ENCODE measurements at regions not wholly inside any gene's neighbourhood (a gene's known extent, or its start where the extent isn't known, plus 50 kb on each side); places are given as distances from the start of the nearest gene placed in this dataset.
"Not testable (repeated sequence)": the region's sequence is repeated elsewhere in the genome, so short reads cannot be mapped to it uniquely, and the experiment has no call there.

DNA sequence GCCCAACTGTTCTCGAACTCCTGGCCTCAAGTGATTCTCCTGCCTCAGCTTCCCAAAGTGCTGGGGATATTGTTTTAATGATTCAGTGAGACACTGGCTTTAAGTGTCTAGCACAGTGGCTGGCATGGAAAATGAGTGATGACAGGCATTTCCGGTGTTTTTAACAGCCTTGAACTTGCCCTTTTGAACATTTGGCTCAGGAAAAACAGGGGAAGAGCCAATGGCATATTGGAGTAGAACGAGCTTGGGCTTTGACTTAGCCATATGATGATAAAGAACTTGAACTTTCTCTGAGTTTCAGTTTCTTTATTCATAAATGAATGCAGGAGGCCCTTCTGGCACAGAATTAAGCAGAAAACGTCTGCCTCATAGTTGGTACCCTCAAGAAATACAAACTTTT, 145.0 kb upstream of the HS3ST4 start:
- DNase-seq (ENCODE audit: low read depth) (no peak), FAIRE-seq (no peak)
- Histone ChIP-seq H3K27me3 (ENCODE audit: control insufficient read depth, insufficient read depth, low read length) (no peaks in the 10 kb centered on the region), H3K36me3 (ENCODE audit: control insufficient read depth, insufficient read depth, low read length) (no peaks in the 10 kb centered on the region), H3K4me3 (ENCODE audit: low read depth, low read length) (no peak overlapping the region)
- TF ChIP-seq, protein P1, sequence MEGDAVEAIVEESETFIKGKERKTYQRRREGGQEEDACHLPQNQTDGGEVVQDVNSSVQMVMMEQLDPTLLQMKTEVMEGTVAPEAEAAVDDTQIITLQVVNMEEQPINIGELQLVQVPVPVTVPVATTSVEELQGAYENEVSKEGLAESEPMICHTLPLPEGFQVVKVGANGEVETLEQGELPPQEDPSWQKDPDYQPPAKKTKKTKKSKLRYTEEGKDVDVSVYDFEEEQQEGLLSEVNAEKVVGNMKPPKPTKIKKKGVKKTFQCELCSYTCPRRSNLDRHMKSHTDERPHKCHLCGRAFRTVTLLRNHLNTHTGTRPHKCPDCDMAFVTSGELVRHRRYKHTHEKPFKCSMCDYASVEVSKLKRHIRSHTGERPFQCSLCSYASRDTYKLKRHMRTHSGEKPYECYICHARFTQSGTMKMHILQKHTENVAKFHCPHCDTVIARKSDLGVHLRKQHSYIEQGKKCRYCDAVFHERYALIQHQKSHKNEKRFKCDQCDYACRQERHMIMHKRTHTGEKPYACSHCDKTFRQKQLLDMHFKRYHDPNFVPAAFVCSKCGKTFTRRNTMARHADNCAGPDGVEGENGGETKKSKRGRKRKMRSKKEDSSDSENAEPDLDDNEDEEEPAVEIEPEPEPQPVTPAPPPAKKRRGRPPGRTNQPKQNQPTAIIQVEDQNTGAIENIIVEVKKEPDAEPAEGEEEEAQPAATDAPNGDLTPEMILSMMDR (IDR thresholded peaks at IDR 0.05; ENCODE audit: insufficient read depth, low read length, severe bottlenecking), result no peak

DNA sequence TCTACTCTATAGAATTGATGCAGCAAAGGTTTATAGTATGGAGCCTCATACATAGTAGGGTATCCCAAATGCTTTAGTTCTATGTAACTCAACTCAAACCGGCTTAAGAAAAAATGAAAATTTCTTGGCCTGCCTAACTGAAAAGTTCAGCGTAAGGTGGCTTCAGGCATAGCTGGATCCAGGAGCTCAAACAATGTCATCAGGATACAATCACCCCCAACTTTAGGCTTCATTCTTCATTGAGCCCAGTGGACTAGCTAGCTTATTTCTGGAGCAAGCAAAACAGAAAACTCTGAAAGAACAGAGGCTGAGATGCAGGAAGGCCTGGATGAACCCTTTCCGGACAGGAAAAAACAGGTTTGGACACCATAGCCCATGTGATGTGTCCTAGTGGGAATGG, 147.5 kb upstream of the HS3ST4 start:
- TF ChIP-seq, protein P1 (IDR thresholded peaks at IDR 0.05; ENCODE audit: insufficient read depth, low read length, severe bottlenecking), result no peak
- no peaks in the 10 kb centered on the region for H3K27me3 ChIP-seq (ENCODE audit: control insufficient read depth, insufficient read depth, low read length)
- H3K4me3 ChIP-seq (ENCODE audit: low read depth, low read length), result no peak overlapping the region
- FAIRE-seq (no peak), DNase-seq (ENCODE audit: low read depth) (no peak)
- no peaks in the 10 kb centered on the region for H3K36me3 ChIP-seq (ENCODE audit: control insufficient read depth, insufficient read depth, low read length)

DNA sequence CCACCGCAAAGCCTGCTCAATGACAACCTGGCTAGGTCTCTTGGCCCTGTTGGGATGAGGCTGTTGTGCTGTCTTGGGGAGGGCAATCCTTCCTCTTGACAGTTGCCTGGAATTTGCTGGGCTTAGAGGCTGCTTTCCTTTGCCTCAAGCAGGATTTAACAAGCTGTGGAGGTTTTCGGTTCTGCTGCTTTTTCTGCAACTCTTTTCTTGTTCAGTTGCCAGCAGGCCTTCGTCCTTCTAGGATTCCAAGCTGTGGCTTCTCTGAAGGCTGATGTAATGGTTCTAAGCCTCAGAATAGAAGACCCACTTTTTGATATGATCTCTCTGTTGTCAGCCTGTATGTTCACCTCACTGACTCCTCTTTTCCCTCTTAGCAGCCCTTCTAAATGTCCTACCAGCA, 149.5 kb upstream of the HS3ST4 start:
- Histone ChIP-seq H3K36me3 (ENCODE audit: control insufficient read depth, insufficient read depth, low read length) (no peaks in the 10 kb centered on the region), H3K27me3 (ENCODE audit: control insufficient read depth, insufficient read depth, low read length) (no peaks in the 10 kb centered on the region), H3K4me3 (ENCODE audit: low read depth, low read length) (no peak overlapping the region)
- DNase-seq (ENCODE audit: low read depth) (no peak), FAIRE-seq (no peak)
- TF ChIP-seq, protein P1 (IDR thresholded peaks at IDR 0.05; ENCODE audit: insufficient read depth, low read length, severe bottlenecking), result no peak

DNA sequence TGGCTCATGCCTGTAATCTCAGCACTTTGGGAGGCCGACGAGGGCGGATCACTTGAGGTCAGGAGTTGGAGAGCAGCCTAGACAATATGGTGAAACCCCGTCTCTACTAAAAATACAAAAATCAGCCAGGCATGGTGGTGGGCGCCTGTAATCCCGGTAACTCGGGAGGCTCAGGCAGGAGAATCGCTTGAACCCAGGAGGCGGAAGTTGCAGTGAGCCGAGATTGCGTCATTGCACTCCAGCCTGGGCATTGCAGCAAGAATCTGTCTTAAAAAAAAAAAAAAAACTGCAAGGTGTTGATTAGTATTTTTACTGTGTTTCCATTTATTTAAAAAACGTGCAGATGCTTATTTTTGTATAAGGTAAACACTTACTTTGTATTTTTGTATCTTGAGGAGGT, 152.0 kb upstream of the HS3ST4 start:
- not testable (repeated sequence) for H3K27me3 ChIP-seq (ENCODE audit: control insufficient read depth, insufficient read depth, low read length); DNase-seq (ENCODE audit: low read depth); H3K36me3 ChIP-seq (ENCODE audit: control insufficient read depth, insufficient read depth, low read length); H3K4me3 ChIP-seq (ENCODE audit: low read depth, low read length); FAIRE-seq

DNA sequence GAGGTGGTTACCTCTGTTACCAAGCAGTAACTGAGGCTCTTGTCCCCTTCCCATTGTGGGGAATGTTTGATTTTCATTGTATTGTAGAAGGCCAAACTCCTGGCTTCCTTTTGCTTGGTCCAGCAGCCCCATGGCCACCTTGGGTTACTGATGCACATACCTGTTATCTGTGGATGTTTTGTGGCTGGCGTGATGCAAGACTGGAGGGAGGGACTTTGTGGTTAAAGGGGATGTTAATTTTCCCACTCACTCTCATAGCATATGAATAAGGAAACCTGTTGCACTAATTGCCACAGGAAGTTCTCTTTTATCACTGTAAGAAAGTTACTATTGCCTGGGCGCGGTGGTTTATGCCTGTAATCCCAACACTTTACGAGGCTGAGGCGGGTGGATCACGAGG, 168.6 kb upstream of the HS3ST4 start:
- Histone ChIP-seq H3K4me3 (ENCODE audit: low read depth, low read length) (no peak overlapping the region), H3K36me3 (ENCODE audit: control insufficient read depth, insufficient read depth, low read length) (no peaks in the 10 kb centered on the region), H3K27me3 (ENCODE audit: control insufficient read depth, insufficient read depth, low read length) (no peaks in the 10 kb centered on the region)
- DNase-seq (ENCODE audit: low read depth) (no peak), FAIRE-seq (no peak)
- TF ChIP-seq, protein P1 (IDR thresholded peaks at IDR 0.05; ENCODE audit: insufficient read depth, low read length, severe bottlenecking), result no peak

DNA sequence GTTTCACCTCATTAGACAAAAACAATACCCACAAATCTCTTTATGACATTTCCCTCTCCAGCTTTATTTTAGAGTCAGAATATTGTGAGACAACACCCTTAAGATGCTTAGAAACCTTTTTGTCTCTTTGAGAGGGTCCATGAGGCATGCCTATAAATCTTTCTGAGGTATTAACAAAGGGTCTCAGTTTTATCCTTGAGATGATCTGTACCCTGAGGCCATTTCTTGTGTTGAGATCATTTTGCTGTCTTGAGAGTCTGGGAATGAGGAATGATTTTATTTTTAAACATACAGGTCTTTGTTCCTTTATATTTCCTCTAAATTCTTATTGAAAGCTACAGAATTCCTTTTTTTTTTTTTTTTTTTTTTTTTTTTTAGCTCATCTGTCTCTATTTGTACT, 179.7 kb upstream of the HS3ST4 start:
- DNase-seq (ENCODE audit: low read depth) (no peak), FAIRE-seq (no peak)
- Histone ChIP-seq H3K27me3 (ENCODE audit: control insufficient read depth, insufficient read depth, low read length) (no peaks in the 10 kb centered on the region), H3K36me3 (ENCODE audit: control insufficient read depth, insufficient read depth, low read length) (no peaks in the 10 kb centered on the region), H3K4me3 (ENCODE audit: low read depth, low read length) (no peak overlapping the region)
- TF ChIP-seq, protein P1 (IDR thresholded peaks at IDR 0.05; ENCODE audit: insufficient read depth, low read length, severe bottlenecking), result no peak
